Neural progenitor cell (in vitro differentiated cells): ENCODE measurements at regions not wholly inside any gene's neighbourhood (a gene's known extent, or its start where the extent isn't known, plus 50 kb on each side); places are given as distances from the start of the nearest gene placed in this dataset.

Source experiments
- EZH2 ChIP-seq: fragments of 200-600 bp; sonication (generic); IDR thresholded peaks from 2 replicates; pipeline ENCODE4 v1.6.1; 2017; ENCODE audit warnings: antibody characterized with exemption, mild to moderate bottlenecking, moderate library complexity
- EZH2phosphoT487 ChIP-seq: fragments of 200-600 bp; sonication (generic); IDR thresholded peaks from 2 replicates; pipeline ENCODE4 v1.6.1; 2017; ENCODE audit warnings: antibody characterized with exemption
- TF ChIP-seq, protein P1 (sequence below): fragments of 200-600 bp; sonication (generic); IDR thresholded peaks from 2 replicates; pipeline ENCODE4 v1.5.1; 2017; ENCODE audit warnings: antibody characterized with exemption, mild to moderate bottlenecking

DNA sequence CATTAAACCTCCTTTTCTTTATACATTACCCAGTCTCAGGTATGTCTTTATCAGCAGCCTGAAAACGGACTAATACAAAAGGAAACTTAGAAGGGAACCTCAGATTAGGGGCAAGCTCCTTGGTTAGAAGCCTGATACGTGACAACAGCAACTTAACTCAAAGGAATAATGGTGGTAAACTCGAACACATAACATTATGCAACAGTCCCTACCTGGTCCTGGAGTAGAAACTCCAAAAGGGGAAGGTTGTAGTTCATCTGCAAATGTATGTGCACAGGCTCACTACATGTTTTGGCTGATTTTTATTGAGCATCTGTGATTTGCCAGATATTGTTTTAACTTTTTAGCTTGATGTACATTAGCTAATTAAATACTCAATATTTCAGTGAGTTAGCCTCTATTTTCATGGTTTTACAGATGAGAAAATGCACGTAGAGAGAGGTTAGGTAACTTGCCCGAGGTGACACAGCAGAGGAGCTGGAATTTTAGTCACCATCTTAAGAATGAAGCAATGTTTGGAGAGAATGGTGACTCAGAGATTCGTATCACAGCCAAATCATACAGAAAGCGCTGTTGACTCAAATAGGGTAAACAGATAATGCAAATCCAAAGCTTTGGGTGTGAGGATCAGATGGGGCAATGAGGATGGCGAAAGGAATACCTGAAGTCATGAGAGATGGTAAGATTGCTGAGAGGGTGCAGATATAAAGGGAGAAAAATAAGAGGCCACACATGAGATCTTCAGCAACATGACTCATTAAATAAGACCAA, 194.9 kb upstream of the RBFOX1 start:
- TF ChIP-seq, protein P1, sequence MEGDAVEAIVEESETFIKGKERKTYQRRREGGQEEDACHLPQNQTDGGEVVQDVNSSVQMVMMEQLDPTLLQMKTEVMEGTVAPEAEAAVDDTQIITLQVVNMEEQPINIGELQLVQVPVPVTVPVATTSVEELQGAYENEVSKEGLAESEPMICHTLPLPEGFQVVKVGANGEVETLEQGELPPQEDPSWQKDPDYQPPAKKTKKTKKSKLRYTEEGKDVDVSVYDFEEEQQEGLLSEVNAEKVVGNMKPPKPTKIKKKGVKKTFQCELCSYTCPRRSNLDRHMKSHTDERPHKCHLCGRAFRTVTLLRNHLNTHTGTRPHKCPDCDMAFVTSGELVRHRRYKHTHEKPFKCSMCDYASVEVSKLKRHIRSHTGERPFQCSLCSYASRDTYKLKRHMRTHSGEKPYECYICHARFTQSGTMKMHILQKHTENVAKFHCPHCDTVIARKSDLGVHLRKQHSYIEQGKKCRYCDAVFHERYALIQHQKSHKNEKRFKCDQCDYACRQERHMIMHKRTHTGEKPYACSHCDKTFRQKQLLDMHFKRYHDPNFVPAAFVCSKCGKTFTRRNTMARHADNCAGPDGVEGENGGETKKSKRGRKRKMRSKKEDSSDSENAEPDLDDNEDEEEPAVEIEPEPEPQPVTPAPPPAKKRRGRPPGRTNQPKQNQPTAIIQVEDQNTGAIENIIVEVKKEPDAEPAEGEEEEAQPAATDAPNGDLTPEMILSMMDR = no peak
- TF ChIP-seq EZH2 = no peak
- TF ChIP-seq EZH2phosphoT487 = no peak
